ENCODE measurements at regions not wholly inside any gene's neighbourhood (a gene's known extent, or its start where the extent isn't known, plus 50 kb on each side); places are given as distances from the start of the nearest gene placed in this dataset.

- H3K27ac ChIP-seq (ENCODE audit: low read length): no peak overlapping the region
- no peak overlapping the region for H3K9ac ChIP-seq (ENCODE audit: low read length)
- no peak overlapping the region for H3K4me3 ChIP-seq (ENCODE audit: low read length)
- H3K4me1 ChIP-seq (ENCODE audit: low read length): no peaks in the 10 kb centered on the region
- no peaks in the 10 kb centered on the region for H4K20me1 ChIP-seq (ENCODE audit: insufficient read depth, low read length)
- TF ChIP-seq CTCF (IDR thresholded peaks at IDR 0.05; ENCODE audit: low read depth, low read length) (no peak), EZH2phosphoT487 (IDR thresholded peaks at IDR 0.05; ENCODE audit: low read depth) (no peak)
- no peaks in the 10 kb centered on the region for H3K79me2 ChIP-seq (ENCODE audit: low read length)
- H3K9me3 ChIP-seq (ENCODE audit: insufficient read depth, low read length): no peaks in the 10 kb centered on the region
- no peak overlapping the region for H3K4me2 ChIP-seq (ENCODE audit: low read length)
- H3K27me3 ChIP-seq (ENCODE audit: low read depth, low read length): no peaks in the 10 kb centered on the region
- no peak overlapping the region for H2AFZ ChIP-seq (ENCODE audit: low read depth, low read length)
- no peaks in the 10 kb centered on the region for H3K36me3 ChIP-seq (replicated peaks; ENCODE audit: low read depth, low read length)
Observed at GRCh38 chr3:101154401-101154800, 161.2 kb upstream of the ABI3BP start.

- Histone ChIP-seq H3K27me3 (ENCODE audit: low read depth, low read length) (no peaks in the 10 kb centered on the region), H3K27ac (ENCODE audit: low read length) (no peak overlapping the region), H3K4me1 (ENCODE audit: low read length) (peaks cover 3% of the 10 kb centered on the region), H3K4me3 (ENCODE audit: low read length) (no peak overlapping the region), H3K4me2 (ENCODE audit: low read length) (no peak overlapping the region), H3K36me3 (replicated peaks; ENCODE audit: low read depth, low read length) (no peaks in the 10 kb centered on the region), H3K9ac (ENCODE audit: low read length) (no peak overlapping the region), H4K20me1 (ENCODE audit: insufficient read depth, low read length) (no peaks in the 10 kb centered on the region), H3K79me2 (ENCODE audit: low read length) (no peaks in the 10 kb centered on the region), H3K9me3 (ENCODE audit: insufficient read depth, low read length) (no peaks in the 10 kb centered on the region), H2AFZ (ENCODE audit: low read depth, low read length) (no peak overlapping the region)
- TF ChIP-seq EZH2phosphoT487 (IDR thresholded peaks at IDR 0.05; ENCODE audit: low read depth) (no peak), CTCF (IDR thresholded peaks at IDR 0.05; ENCODE audit: low read depth, low read length) (no peak)
Observed at GRCh38 chr3:101151286-101151913, 158.2 kb upstream of the ABI3BP start.

GRCh38 chr3:101150504-101150903, 157.3 kb upstream of the ABI3BP start:
- no peak overlapping the region for H2AFZ ChIP-seq (ENCODE audit: low read depth, low read length)
- no peaks in the 10 kb centered on the region for H4K20me1 ChIP-seq (ENCODE audit: insufficient read depth, low read length)
- H3K79me2 ChIP-seq (ENCODE audit: low read length): no peaks in the 10 kb centered on the region
- no peak for TF ChIP-seq CTCF (IDR thresholded peaks at IDR 0.05; ENCODE audit: low read depth, low read length)
- peaks cover 3% of the 10 kb centered on the region for H3K4me1 ChIP-seq (ENCODE audit: low read length)
- H3K27ac ChIP-seq (ENCODE audit: low read length): no peak overlapping the region
- H3K36me3 ChIP-seq (replicated peaks; ENCODE audit: low read depth, low read length): no peaks in the 10 kb centered on the region
- no peaks in the 10 kb centered on the region for H3K9me3 ChIP-seq (ENCODE audit: insufficient read depth, low read length)
- no peaks in the 10 kb centered on the region for H3K27me3 ChIP-seq (ENCODE audit: low read depth, low read length)
- H3K9ac ChIP-seq (ENCODE audit: low read length): no peak overlapping the region
- H3K4me2 ChIP-seq (ENCODE audit: low read length): no peak overlapping the region
- H3K4me3 ChIP-seq (ENCODE audit: low read length): no peak overlapping the region

- no peak overlapping the region for H3K27ac ChIP-seq (ENCODE audit: low read length)
Observed at GRCh38 chr3:101149707-101150106, 156.5 kb upstream of the ABI3BP start.

More at GRCh38 chr3:101149707-101150106, 156.5 kb upstream of the ABI3BP start:
- Histone ChIP-seq H2AFZ (ENCODE audit: low read depth, low read length) (no peak overlapping the region), H3K4me2 (ENCODE audit: low read length) (no peak overlapping the region), H3K27me3 (ENCODE audit: low read depth, low read length) (no peaks in the 10 kb centered on the region), H4K20me1 (ENCODE audit: insufficient read depth, low read length) (no peaks in the 10 kb centered on the region), H3K9me3 (ENCODE audit: insufficient read depth, low read length) (no peaks in the 10 kb centered on the region), H3K4me3 (ENCODE audit: low read length) (no peak overlapping the region), H3K36me3 (replicated peaks; ENCODE audit: low read depth, low read length) (no peaks in the 10 kb centered on the region), H3K79me2 (ENCODE audit: low read length) (no peaks in the 10 kb centered on the region), H3K9ac (ENCODE audit: low read length) (no peak overlapping the region), H3K4me1 (ENCODE audit: low read length) (peaks cover 3% of the 10 kb centered on the region)
- TF ChIP-seq CTCF (IDR thresholded peaks at IDR 0.05; ENCODE audit: low read depth, low read length) (no peak), EZH2phosphoT487 (IDR thresholded peaks at IDR 0.05; ENCODE audit: low read depth) (no peak)

Measured in OCI-LY3 (cell line).